ENCODE measurements at regions not wholly inside any gene's neighbourhood (a gene's known extent, or its start where the extent isn't known, plus 50 kb on each side); places are given as distances from the start of the nearest gene placed in this dataset.
A peak's percentile ranks its signal among the peaks of the same experiment; 100 is the strongest.

DNA sequence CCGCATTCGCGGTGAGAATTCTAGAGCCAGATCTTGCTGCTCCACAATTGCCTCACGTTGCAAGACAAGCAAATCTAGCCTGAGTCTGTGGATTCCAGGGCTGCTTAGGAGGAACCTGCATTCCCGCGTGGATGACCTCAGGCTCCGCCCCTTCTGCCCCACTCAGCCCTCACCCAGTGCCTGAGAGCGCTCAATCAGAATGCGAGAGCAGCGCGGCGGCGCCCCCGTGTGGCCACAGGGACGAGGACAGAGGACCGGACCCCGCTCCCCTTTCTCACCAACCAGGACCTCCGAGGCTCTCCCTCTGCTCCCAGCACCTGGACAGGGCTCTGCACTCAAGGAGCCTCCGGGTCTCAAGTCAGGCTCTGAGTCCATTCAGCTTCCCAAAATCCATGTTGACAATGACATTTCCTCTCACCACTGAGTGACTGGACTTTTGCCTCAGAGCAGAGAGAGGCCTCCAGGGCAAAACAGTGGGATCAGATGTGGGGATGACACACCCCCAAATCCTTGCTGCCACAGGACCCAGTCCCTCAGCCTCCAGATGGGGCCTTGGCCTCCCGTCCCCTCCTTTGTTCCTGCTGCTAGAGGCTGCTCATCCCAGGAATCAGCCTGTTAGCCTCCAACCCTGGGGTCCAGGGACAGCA, 52.0 kb downstream of the RPP21 start:
- peak; percentile 94 for DNase-seq

DNA sequence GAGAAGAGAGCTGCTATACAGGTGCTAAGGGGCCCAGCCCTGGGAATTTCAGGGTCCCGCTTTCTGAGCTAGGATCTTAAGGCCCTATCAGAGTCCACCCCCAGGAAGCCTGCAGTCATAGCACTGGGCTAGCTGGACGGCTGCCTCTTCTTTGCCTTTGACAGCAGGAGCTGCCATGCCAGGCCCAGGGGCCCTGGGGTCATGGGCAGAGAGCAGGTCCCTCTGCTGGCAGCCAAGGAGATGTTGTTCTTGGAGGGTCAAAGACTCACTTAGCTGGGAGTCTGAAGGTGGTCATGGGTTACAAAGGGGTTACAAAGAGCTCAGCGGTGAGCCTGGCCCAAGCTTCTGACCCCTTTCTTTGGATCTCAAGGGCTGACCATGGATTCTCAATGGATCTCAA, 52.7 kb downstream of the RPP21 start:
- no peak for DNase-seq

- peak; percentile 18 for DNase-seq
These were observed 54.6 kb downstream of the RPP21 start for GRCh38 chr6:30399390-30400058.

- DNase-seq, result no peak
These were observed 61.0 kb downstream of the RPP21 start for GRCh38 chr6:30405934-30406333.

- no peak for DNase-seq
These were observed 64.2 kb downstream of the RPP21 start for GRCh38 chr6:30409184-30409583.

GRCh38 chr6:30411515-30412207, 66.7 kb downstream of the RPP21 start:
- peak; percentile 75 for DNase-seq

DNA sequence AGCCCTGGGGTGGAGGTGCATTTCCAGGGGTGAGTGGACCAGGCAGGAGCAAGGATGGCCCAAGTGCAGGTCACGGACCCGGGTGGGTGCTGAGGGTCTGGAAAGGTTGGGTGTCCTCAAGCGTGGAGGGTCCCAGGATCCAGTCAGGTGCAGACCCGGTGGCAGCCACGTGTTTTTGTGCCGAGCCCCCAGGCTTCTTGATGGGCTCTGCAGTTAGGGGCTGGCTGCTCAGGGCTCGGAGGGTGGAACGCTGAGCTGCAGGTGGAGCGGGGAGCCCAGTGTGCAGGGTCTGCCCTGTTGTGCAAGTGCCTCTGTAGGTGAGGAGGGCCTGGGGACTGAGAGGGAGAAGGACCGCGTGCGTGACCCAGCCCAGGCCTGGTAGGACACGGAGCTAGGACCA, 70.9 kb upstream of the HLA-E start:
- DNase-seq, result no peak

DNA sequence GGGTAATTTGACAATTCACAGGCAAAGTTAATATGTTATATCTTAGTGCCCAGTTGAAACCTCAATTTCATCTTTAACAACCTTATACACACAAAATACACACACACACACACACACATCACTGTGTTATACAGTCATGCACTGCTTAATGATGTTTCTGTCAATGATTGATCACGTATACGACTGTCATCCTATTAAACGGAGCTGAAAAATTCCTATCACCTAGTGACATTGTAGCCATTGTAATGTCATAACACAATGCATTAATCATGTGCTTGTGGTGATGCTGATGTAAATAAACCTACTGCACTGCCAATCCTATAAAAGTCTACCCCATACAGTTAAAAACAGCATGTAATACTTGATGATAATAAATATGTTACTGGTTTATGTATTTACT, 64.8 kb upstream of the HLA-E start:
- DNase-seq, result no peak

Data from stimulated activated CD4-positive, alpha-beta T cell treated with anti-CD3 and anti-CD28 coated beads, Interleukin-15, amount 100 ng/mL, for 24 hours (primary cell).